ENCODE measurements at regions not wholly inside any gene's neighbourhood (a gene's known extent, or its start where the extent isn't known, plus 50 kb on each side); places are given as distances from the start of the nearest gene placed in this dataset.

DNA sequence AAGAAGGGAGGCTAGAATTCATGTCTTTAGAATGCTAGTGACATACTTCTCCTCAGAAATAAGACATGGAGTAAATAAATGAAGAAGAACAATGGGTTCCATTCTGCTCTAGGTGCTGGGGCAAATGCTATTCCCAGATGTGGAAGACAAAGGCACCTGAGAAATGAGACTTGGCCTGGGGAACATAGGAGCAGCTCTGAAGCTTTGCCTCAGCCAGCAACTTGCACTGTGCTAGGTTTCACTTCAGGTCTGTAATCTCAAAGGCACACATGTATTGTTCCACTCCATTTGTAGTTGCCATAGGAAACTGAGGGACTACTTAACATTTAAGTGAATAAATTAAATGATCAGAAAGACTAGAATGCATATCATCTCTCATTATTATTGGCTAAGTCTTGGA, 538.9 kb upstream of the REG3G start:
- Histone ChIP-seq H4K20me1 (ENCODE audit: insufficient read depth, low read length) (no peaks in the 10 kb centered on the region), H2BK20ac (ENCODE audit: low read depth, low read length) (no peak overlapping the region), H2AK5ac (ENCODE audit: low read depth, low read length) (no peak overlapping the region), H3K9ac (ENCODE audit: low read depth, low read length) (no peak overlapping the region), H3K9me3 (ENCODE audit: control insufficient read depth, insufficient read depth, low read length) (0 out of 2 replicates have a peak, but pooled peaks cover 3% of the 10 kb centered on the region), H3K18ac (ENCODE audit: low read depth, low read length) (no peak overlapping the region), H4K5ac (ENCODE audit: low read depth, low read length) (no peak overlapping the region), H4K91ac (ENCODE audit: insufficient read depth, low read depth, low read length) (no peak overlapping the region), H3K56ac (ENCODE audit: extremely low read depth, insufficient read depth, low read length) (no peak overlapping the region), H2BK15ac (ENCODE audit: low read depth, low read length) (no peak overlapping the region), H3K23ac (ENCODE audit: low read depth, low read length) (no peak overlapping the region), H3K4ac (ENCODE audit: low read depth, low read length) (no peak overlapping the region), H2AFZ (replicated peaks; ENCODE audit: low read length, poor library complexity) (no peak overlapping the region), H2AK9ac (replicated peaks; ENCODE audit: low read depth, low read length, poor library complexity) (no peak overlapping the region), H4K8ac (ENCODE audit: low read depth in 2 of 2, low read length in 2 of 2) (no peak overlapping the region), H3K4me2 (ENCODE audit: low read depth, low read length) (no peak overlapping the region), H3K14ac (replicated peaks; ENCODE audit: low read depth, low read length) (no peak overlapping the region), H3K27me3 (ENCODE audit: control insufficient read depth, insufficient read depth, low read length) (no peaks in the 10 kb centered on the region), H3K79me1 (ENCODE audit: low read depth in 1 of 2, low read length in 2 of 2) (no peaks in the 10 kb centered on the region), H3K36me3 (ENCODE audit: control insufficient read depth, insufficient read depth, low read length) (no peaks in the 10 kb centered on the region), H3K27ac (ENCODE audit: insufficient read depth, low read length) (no peak overlapping the region), H3K4me1 (ENCODE audit: control insufficient read depth, insufficient read depth, low read length) (no peaks in the 10 kb centered on the region), H2BK5ac (ENCODE audit: low read depth, low read length, poor library complexity, severe bottlenecking) (no peak overlapping the region), H2BK120ac (ENCODE audit: low read depth, low read length) (no peak overlapping the region), H3K4me3 (ENCODE audit: insufficient read depth, low read depth, low read length) (no peak overlapping the region), H3K9me1 (ENCODE audit: insufficient read depth, low read length) (no peaks in the 10 kb centered on the region)
- no TSS peak for BruUV-seq (replicated peaks)
- no peak for DNase-seq
- dilution Hi-C loops (cut with HindIII; ENCODE audit: low sequenced_read_pairs, unreplicated experiment): no loop called here
- intact Hi-C loops (cut with micrococcal nuclease): no loop called here
- no peak for ATAC-seq (ENCODE audit: low read depth)
- TF ChIP-seq ELK1 (IDR thresholded peaks at IDR 0.05; ENCODE audit: borderline replicate concordance, low read depth, low read length): no peak
- no peak for TF ChIP-seq MAFK (IDR thresholded peaks at IDR 0.05; ENCODE audit: low read depth, low read length)
- TF ChIP-seq NFE2L2 (IDR thresholded peaks at IDR 0.05; ENCODE audit: low read depth, low read length): no peak
- no peak for TF ChIP-seq CHD1 (IDR thresholded peaks at IDR 0.05; ENCODE audit: low read depth, low read length)
- no peak for TF ChIP-seq RCOR1 (IDR thresholded peaks at IDR 0.05; ENCODE audit: insufficient replicate concordance, low read length)
- TF ChIP-seq SMC3 (IDR thresholded peaks at IDR 0.05; ENCODE audit: low read depth, low read length): no peak
- TF ChIP-seq CTCF (conservative IDR thresholded peaks at IDR 0.05; ENCODE audit: low read depth, low read length): no peak
- no peak for TF ChIP-seq CEBPB (IDR thresholded peaks at IDR 0.05; ENCODE audit: low read depth, low read length)
- TF ChIP-seq FOS (IDR thresholded peaks at IDR 0.05; ENCODE audit: low read depth, low read length): no peak
- no peak for TF ChIP-seq USF2 (IDR thresholded peaks at IDR 0.05; ENCODE audit: low read depth, low read length)
- no peak for TF ChIP-seq MAZ (IDR thresholded peaks at IDR 0.05; ENCODE audit: borderline replicate concordance, low read depth, low read length)
- TF ChIP-seq RAD21 (IDR thresholded peaks at IDR 0.05; ENCODE audit: low read length): no peak
- ChIA-PET CTCF (no interaction called here), POLR2A (ENCODE audit: unreplicated experiment) (no interaction called here)
- in situ Hi-C loops (cut with MboI; ENCODE audit: low sequenced_read_pairs): no loop called here

Measured in IMR-90 (cell line).